Uterus (tissue), 2 donors: ENCODE measurements at regions not wholly inside any gene's neighbourhood (a gene's known extent, or its start where the extent isn't known, plus 50 kb on each side); places are given as distances from the start of the nearest gene placed in this dataset.

ENCODE experiments used
- POLR2A ChIP-seq, 2 donors: fragments of 450-650 bp; IDR thresholded peaks; one replicate each; pipeline ENCODE4 v1.6.1; 2016; ENCODE audit warnings: antibody characterized with exemption in 2 of 2, mild to moderate bottlenecking in 1 of 2, moderate library complexity in 1 of 2
- TF ChIP-seq, protein P1 (sequence below), 4 experiments: fragments of 200-600 bp in 2 of 4; fragments of 450-650 bp in 2 of 4; sonication (generic) in 2 of 4; IDR thresholded peaks; one replicate each; pipeline ENCODE4 v1.5.1; 2016 to 2019; ENCODE audit warnings: antibody characterized with exemption in 4 of 4, mild to moderate bottlenecking in 2 of 4, moderate library complexity in 1 of 4

DNA sequence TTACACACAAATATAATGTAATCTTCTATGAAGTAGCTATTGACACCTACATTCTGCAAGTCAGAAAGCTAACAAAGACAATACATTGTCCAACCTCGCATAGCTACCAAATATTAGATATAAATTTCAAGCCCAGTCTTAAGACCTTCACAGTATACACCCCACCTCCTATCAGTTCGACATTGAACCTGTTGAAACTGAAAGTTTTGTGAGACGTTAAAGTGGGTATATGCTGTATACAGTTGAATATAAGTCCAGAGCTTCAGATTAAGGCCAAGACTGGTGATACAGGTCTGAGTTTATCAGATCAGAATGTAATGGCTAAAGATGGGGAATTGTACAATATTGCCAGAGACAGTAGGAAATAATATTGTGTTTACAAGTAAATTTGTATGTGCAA is 489.3 kb upstream of the RORB start:
- TF ChIP-seq, protein P1, sequence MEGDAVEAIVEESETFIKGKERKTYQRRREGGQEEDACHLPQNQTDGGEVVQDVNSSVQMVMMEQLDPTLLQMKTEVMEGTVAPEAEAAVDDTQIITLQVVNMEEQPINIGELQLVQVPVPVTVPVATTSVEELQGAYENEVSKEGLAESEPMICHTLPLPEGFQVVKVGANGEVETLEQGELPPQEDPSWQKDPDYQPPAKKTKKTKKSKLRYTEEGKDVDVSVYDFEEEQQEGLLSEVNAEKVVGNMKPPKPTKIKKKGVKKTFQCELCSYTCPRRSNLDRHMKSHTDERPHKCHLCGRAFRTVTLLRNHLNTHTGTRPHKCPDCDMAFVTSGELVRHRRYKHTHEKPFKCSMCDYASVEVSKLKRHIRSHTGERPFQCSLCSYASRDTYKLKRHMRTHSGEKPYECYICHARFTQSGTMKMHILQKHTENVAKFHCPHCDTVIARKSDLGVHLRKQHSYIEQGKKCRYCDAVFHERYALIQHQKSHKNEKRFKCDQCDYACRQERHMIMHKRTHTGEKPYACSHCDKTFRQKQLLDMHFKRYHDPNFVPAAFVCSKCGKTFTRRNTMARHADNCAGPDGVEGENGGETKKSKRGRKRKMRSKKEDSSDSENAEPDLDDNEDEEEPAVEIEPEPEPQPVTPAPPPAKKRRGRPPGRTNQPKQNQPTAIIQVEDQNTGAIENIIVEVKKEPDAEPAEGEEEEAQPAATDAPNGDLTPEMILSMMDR (IDR thresholded peaks at IDR 0.05): no peak
- TF ChIP-seq POLR2A (IDR thresholded peaks at IDR 0.05): no peak
